HEK293T (cell line): ENCODE measurements at regions not wholly inside any gene's neighbourhood (a gene's known extent, or its start where the extent isn't known, plus 50 kb on each side); places are given as distances from the start of the nearest gene placed in this dataset.

Experiments
- ARNT ChIP-seq: fragments of 450-650 bp; IDR thresholded peaks from 2 replicates; pipeline ENCODE4 v1.6.1; 2017; ENCODE audit warnings: mild to moderate bottlenecking
- FOXK2 ChIP-seq: fragments of 450-650 bp; IDR thresholded peaks from 2 replicates; pipeline ENCODE4 v1.6.1; 2016; ENCODE audit warnings: mild to moderate bottlenecking
- FOXM1 ChIP-seq: fragments of 450-650 bp; IDR thresholded peaks from 2 replicates; pipeline ENCODE4 v1.6.1; 2017; ENCODE audit warnings: mild to moderate bottlenecking, borderline replicate concordance
- HDGF ChIP-seq: fragments of 450-650 bp; IDR thresholded peaks from 2 replicates; pipeline ENCODE4 v1.6.1; 2017; ENCODE audit warnings: antibody characterized with exemption, borderline replicate concordance
- L3MBTL2 ChIP-seq: fragments of 450-650 bp; conservative IDR thresholded peaks from 2 replicates; pipeline ENCODE4 v1.6.1; 2016; ENCODE audit warnings: mild to moderate bottlenecking
- SP1 ChIP-seq: fragments of 450-650 bp; IDR thresholded peaks from 2 replicates; pipeline ENCODE4 v1.6.1; 2017
- SUZ12 ChIP-seq: fragments of 450-650 bp; IDR thresholded peaks from 2 replicates; pipeline ENCODE4 v1.6.1; 2016; ENCODE audit warnings: mild to moderate bottlenecking
- TARDBP ChIP-seq: fragments of 450-650 bp; IDR thresholded peaks from 2 replicates; pipeline ENCODE4 v1.6.1; 2016
- ZNF384 ChIP-seq: fragments of 450-650 bp; IDR thresholded peaks from 2 replicates; pipeline ENCODE4 v1.6.1; 2016
- TF ChIP-seq, protein P1 (sequence below): fragments of 450-650 bp; IDR thresholded peaks from 2 replicates; pipeline ENCODE4 v1.6.1; 2016

DNA sequence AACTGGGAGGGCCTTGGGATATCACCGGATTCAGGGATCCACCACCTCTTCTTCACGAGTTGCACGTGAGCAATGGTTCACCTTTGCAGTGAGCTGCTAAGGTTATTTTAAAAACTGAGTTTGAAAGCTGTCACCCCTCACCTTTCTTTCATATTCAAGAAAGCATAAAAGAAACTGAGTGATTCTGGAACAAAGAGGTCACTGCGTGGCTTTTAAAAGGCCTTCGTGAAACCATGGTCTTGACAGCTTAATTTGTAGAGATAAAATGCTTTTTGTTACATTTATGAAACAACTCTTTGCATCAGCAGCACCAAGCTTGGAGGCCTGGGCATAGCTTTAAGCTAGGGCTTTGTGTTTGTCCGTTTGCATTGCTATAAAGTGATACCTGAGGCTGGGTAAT lies 101.4 kb upstream of the NECTIN1 start:
- TF ChIP-seq SUZ12, result no peak
- TF ChIP-seq, protein P1, sequence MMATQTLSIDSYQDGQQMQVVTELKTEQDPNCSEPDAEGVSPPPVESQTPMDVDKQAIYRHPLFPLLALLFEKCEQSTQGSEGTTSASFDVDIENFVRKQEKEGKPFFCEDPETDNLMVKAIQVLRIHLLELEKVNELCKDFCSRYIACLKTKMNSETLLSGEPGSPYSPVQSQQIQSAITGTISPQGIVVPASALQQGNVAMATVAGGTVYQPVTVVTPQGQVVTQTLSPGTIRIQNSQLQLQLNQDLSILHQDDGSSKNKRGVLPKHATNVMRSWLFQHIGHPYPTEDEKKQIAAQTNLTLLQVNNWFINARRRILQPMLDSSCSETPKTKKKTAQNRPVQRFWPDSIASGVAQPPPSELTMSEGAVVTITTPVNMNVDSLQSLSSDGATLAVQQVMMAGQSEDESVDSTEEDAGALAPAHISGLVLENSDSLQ, result no peak
- no peak for TF ChIP-seq ZNF384
- no peak for TF ChIP-seq SP1
- no peak for TF ChIP-seq TARDBP
- no peak for TF ChIP-seq FOXM1
- TF ChIP-seq L3MBTL2, result no peak
- TF ChIP-seq HDGF, result no peak
- no peak for TF ChIP-seq ARNT
- no peak for TF ChIP-seq FOXK2
